ENCODE measurements at regions not wholly inside any gene's neighbourhood (a gene's known extent, or its start where the extent isn't known, plus 50 kb on each side); places are given as distances from the start of the nearest gene placed in this dataset.

DNA sequence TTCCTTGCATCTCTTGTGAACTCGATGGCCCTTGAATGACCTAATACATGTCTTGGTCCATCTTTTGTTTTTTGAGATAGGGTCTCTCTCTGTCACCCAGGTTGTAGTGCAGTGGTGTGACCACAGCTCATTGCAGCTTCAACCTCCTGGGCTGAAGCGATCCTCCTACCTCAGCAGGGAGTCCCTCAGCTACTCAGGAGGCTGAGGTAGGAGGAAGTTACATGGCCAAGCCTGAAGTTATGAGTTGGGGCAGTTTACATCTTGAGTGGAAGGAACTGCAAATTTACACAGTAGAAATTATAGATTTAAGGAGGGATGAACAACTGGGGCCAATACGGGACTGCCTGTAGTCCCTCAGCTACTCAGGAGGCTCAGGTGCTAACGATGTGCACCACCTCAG is 97.2 kb upstream of the METTL14 start:
- no TSS peak for BruUV-seq (replicated peaks)
- Histone ChIP-seq H2BK20ac (ENCODE audit: low read depth, low read length) (no peak overlapping the region), H3K9me1 (ENCODE audit: insufficient read depth, low read length) (no peaks in the 10 kb centered on the region), H3K36me3 (ENCODE audit: control insufficient read depth, insufficient read depth, low read length) (no peaks in the 10 kb centered on the region), H3K79me1 (ENCODE audit: low read depth in 1 of 2, low read length in 2 of 2) (no peaks in the 10 kb centered on the region), H4K20me1 (ENCODE audit: insufficient read depth, low read length) (no peaks in the 10 kb centered on the region), H3K9me3 (ENCODE audit: control insufficient read depth, insufficient read depth, low read length) (no peaks in the 10 kb centered on the region), H2BK5ac (ENCODE audit: low read depth, low read length, poor library complexity, severe bottlenecking) (no peak overlapping the region), H2AK5ac (ENCODE audit: low read depth, low read length) (no peak overlapping the region), H3K4me2 (ENCODE audit: low read depth, low read length) (no peak overlapping the region), H2BK120ac (ENCODE audit: low read depth, low read length) (no peak overlapping the region), H3K18ac (ENCODE audit: low read depth, low read length) (no peak overlapping the region), H2AFZ (replicated peaks; ENCODE audit: low read length, poor library complexity) (no peak overlapping the region), H2BK15ac (ENCODE audit: low read depth, low read length) (no peak overlapping the region), H3K23ac (ENCODE audit: low read depth, low read length) (no peak overlapping the region), H3K56ac (ENCODE audit: extremely low read depth, insufficient read depth, low read length) (no peak overlapping the region), H4K91ac (ENCODE audit: insufficient read depth, low read depth, low read length) (no peak overlapping the region), H3K4ac (ENCODE audit: low read depth, low read length) (no peak overlapping the region), H3K27me3 (ENCODE audit: control insufficient read depth, insufficient read depth, low read length) (peaks cover 28% of the 10 kb centered on the region), H3K27ac (ENCODE audit: insufficient read depth, low read length) (no peak overlapping the region), H4K5ac (ENCODE audit: low read depth, low read length) (no peak overlapping the region), H3K4me3 (ENCODE audit: insufficient read depth, low read depth, low read length) (no peak overlapping the region), H2AK9ac (replicated peaks; ENCODE audit: low read depth, low read length, poor library complexity) (no peak overlapping the region), H3K14ac (replicated peaks; ENCODE audit: low read depth, low read length) (no peak overlapping the region), H3K9ac (ENCODE audit: low read depth, low read length) (no peak overlapping the region), H3K4me1 (ENCODE audit: control insufficient read depth, insufficient read depth, low read length) (peaks cover 4% of the 10 kb centered on the region; the same call in 1 of the 2 replicates), H4K8ac (ENCODE audit: low read depth in 2 of 2, low read length in 2 of 2) (no peak overlapping the region)
- DNase-seq (no peak), ATAC-seq (ENCODE audit: low read depth) (no peak)
- POLR2A ChIA-PET (ENCODE audit: unreplicated experiment): no interaction called here
- CTCF ChIA-PET: no interaction called here
- WGBS, 2 experiments (ENCODE audit: extremely low coverage in 2 of 2, insufficient read length in 1 of 2): no CpG with 5 or more reads among the region's 4 CpGs
- in situ Hi-C loops (cut with MboI; ENCODE audit: low sequenced_read_pairs) (no loop called here), dilution Hi-C loops (cut with HindIII; ENCODE audit: low sequenced_read_pairs, unreplicated experiment) (no loop called here), intact Hi-C loops (cut with micrococcal nuclease) (no loop called here)
- TF ChIP-seq NFE2L2 (IDR thresholded peaks at IDR 0.05; ENCODE audit: low read depth, low read length): no peak
- no peak for TF ChIP-seq SMC3 (IDR thresholded peaks at IDR 0.05; ENCODE audit: low read depth, low read length)
- TF ChIP-seq FOS (IDR thresholded peaks at IDR 0.05; ENCODE audit: low read depth, low read length): no peak
- TF ChIP-seq, protein P1, sequence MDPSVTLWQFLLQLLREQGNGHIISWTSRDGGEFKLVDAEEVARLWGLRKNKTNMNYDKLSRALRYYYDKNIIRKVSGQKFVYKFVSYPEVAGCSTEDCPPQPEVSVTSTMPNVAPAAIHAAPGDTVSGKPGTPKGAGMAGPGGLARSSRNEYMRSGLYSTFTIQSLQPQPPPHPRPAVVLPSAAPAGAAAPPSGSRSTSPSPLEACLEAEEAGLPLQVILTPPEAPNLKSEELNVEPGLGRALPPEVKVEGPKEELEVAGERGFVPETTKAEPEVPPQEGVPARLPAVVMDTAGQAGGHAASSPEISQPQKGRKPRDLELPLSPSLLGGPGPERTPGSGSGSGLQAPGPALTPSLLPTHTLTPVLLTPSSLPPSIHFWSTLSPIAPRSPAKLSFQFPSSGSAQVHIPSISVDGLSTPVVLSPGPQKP (IDR thresholded peaks at IDR 0.05; ENCODE audit: borderline replicate concordance, low read depth, low read length): no peak
- no peak for TF ChIP-seq BHLHE40 (IDR thresholded peaks at IDR 0.05; ENCODE audit: low read depth, low read length)
- TF ChIP-seq POLR2A (IDR thresholded peaks at IDR 0.05; ENCODE audit: low read depth, low read length): no peak
- TF ChIP-seq MXI1 (IDR thresholded peaks at IDR 0.05; ENCODE audit: borderline replicate concordance, low read depth, low read length): no peak
- TF ChIP-seq CEBPB (IDR thresholded peaks at IDR 0.05; ENCODE audit: low read depth, low read length): no peak

Measured in IMR-90 (cell line).